ENCODE measurements at regions not wholly inside any gene's neighbourhood (a gene's known extent, or its start where the extent isn't known, plus 50 kb on each side); places are given as distances from the start of the nearest gene placed in this dataset.

DNA sequence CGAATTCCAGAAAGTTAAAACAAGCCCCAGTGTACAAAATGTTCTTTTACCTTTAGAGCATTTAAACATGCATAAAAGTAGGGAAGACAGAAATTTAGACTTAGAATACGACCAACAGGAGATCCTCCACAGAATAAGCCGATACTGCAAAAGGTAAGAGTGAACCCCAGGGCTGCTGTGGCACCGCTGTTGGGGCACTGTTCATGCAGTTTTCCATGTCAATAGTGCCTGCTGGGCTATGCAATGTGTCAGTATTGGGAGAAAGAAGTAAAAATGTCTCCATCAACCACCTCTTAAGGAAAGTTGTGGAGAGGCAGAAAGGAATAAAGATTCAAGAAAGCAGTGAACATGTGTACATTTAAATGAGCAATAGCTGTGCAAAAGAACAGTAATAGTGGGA lies 326.5 kb upstream of the SEMA3C start:
- no peak overlapping the region for H3K27ac ChIP-seq
- intact Hi-C loops (cut with DNase I): no loop called here
- no peaks in the 10 kb centered on the region for H3K27me3 ChIP-seq
- no peak for DNase-seq
- H3K9me3 ChIP-seq: no peaks in the 10 kb centered on the region
- no peaks in the 10 kb centered on the region for H3K4me1 ChIP-seq
- H3K4me3 ChIP-seq: no peak overlapping the region
- ATAC-seq: no peak
- H3K36me3 ChIP-seq: no peaks in the 10 kb centered on the region
- TF ChIP-seq, protein P1, sequence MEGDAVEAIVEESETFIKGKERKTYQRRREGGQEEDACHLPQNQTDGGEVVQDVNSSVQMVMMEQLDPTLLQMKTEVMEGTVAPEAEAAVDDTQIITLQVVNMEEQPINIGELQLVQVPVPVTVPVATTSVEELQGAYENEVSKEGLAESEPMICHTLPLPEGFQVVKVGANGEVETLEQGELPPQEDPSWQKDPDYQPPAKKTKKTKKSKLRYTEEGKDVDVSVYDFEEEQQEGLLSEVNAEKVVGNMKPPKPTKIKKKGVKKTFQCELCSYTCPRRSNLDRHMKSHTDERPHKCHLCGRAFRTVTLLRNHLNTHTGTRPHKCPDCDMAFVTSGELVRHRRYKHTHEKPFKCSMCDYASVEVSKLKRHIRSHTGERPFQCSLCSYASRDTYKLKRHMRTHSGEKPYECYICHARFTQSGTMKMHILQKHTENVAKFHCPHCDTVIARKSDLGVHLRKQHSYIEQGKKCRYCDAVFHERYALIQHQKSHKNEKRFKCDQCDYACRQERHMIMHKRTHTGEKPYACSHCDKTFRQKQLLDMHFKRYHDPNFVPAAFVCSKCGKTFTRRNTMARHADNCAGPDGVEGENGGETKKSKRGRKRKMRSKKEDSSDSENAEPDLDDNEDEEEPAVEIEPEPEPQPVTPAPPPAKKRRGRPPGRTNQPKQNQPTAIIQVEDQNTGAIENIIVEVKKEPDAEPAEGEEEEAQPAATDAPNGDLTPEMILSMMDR (IDR thresholded peaks at IDR 0.05): no peak

DNA sequence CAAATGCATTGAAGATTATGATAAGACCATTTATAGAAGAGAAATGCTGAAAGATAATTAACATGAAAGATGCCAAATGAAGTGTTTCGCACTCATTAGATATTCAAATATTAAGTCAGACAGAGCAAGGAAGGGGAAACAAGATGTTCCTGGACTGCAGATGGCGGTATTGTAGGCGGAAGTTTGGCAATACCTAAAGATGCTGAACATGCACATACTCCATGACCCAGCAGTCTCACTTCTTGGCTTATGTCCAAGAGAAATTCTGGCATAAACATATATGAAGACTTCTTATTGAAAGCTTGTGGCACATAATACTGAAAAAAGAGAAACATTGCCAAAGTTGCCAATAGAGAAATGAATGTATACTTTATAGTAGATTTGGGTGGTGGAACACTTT lies 325.4 kb upstream of the SEMA3C start:
- no peak for DNase-seq
- H3K9me3 ChIP-seq: no peaks in the 10 kb centered on the region

GRCh38 chr7:81236560-81236959 lies 317.7 kb upstream of the SEMA3C start:
- intact Hi-C loops (cut with DNase I): no loop called here
- no peaks in the 10 kb centered on the region for H3K27me3 ChIP-seq
- H3K9me3 ChIP-seq: no peaks in the 10 kb centered on the region
- no peak overlapping the region for H3K27ac ChIP-seq
- H3K4me3 ChIP-seq: no peak overlapping the region
- TF ChIP-seq, protein P1 (IDR thresholded peaks at IDR 0.05): no peak
- ATAC-seq (no peak), DNase-seq (no peak)
- no peaks in the 10 kb centered on the region for H3K36me3 ChIP-seq
- no peaks in the 10 kb centered on the region for H3K4me1 ChIP-seq

More for the DNA sequence above, 325.4 kb upstream of the SEMA3C start:
- no peaks in the 10 kb centered on the region for H3K27me3 ChIP-seq
- intact Hi-C loops (cut with DNase I): no loop called here
- no peak overlapping the region for H3K4me3 ChIP-seq
- no peak overlapping the region for H3K27ac ChIP-seq
- TF ChIP-seq, protein P1 (IDR thresholded peaks at IDR 0.05): no peak
- H3K36me3 ChIP-seq: no peaks in the 10 kb centered on the region
- no peak for ATAC-seq
- no peaks in the 10 kb centered on the region for H3K4me1 ChIP-seq

GRCh38 chr7:81235997-81236396 lies 317.1 kb upstream of the SEMA3C start:
- ATAC-seq (no peak), DNase-seq (no peak)
- H3K9me3 ChIP-seq: no peaks in the 10 kb centered on the region
- H3K27me3 ChIP-seq: no peaks in the 10 kb centered on the region
- no peaks in the 10 kb centered on the region for H3K4me1 ChIP-seq
- H3K4me3 ChIP-seq: no peak overlapping the region
- TF ChIP-seq, protein P1 (IDR thresholded peaks at IDR 0.05): no peak
- intact Hi-C loops (cut with DNase I): no loop called here
- no peak overlapping the region for H3K27ac ChIP-seq
- H3K36me3 ChIP-seq: no peaks in the 10 kb centered on the region

DNA sequence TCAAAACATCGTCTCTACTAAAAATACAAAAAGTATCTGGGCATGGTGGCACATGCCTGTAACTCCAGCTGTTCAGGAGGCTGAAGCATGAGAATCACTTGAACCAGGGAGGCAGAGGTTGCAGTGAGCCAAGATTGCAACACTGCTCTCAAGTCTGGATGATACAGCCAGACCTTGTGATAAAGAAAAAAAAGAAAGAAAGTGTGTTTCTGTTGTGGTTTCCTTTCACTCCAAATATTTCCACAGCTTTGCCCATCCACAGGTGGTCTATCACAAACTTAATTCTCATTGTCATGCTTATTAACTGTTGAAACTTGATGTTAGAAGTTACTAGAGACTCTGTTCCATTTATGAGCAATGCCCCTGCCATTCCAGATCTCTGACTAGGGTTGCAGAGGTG lies 316.0 kb upstream of the SEMA3C start:
- Histone ChIP-seq H3K27me3 (no peaks in the 10 kb centered on the region), H3K9me3 (no peaks in the 10 kb centered on the region), H3K36me3 (no peaks in the 10 kb centered on the region), H3K4me3 (no peak overlapping the region), H3K27ac (no peak overlapping the region), H3K4me1 (no peaks in the 10 kb centered on the region)
- DNase-seq (no peak), ATAC-seq (no peak)
- intact Hi-C loops (cut with DNase I): no loop called here
- TF ChIP-seq, protein P1 (IDR thresholded peaks at IDR 0.05): no peak
